ENCODE measurements at regions not wholly inside any gene's neighbourhood (a gene's known extent, or its start where the extent isn't known, plus 50 kb on each side); places are given as distances from the start of the nearest gene placed in this dataset.

DNA sequence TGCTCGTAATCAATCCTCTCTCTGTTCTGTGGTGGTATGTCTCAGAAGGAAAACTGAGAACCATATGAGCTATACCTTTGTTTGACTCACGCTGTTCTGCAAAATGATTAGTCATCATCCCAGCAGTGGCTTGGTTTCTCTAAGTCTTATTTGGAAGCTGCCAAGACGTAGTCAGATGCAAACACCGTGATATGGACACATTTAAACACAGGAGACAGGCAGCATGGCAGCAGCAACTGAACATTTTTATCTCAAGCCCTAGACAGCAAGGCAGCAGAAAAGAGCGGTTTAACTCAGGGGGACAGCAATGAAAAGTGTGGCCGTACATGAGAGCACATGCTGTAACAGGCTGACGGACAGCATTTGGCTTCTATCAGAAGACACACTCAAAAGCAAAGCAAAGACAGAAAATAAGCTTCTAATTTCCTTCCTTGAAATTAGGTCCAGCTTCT is 1295.1 kb downstream of the EPHA7 start:
- TF ChIP-seq, protein P1, sequence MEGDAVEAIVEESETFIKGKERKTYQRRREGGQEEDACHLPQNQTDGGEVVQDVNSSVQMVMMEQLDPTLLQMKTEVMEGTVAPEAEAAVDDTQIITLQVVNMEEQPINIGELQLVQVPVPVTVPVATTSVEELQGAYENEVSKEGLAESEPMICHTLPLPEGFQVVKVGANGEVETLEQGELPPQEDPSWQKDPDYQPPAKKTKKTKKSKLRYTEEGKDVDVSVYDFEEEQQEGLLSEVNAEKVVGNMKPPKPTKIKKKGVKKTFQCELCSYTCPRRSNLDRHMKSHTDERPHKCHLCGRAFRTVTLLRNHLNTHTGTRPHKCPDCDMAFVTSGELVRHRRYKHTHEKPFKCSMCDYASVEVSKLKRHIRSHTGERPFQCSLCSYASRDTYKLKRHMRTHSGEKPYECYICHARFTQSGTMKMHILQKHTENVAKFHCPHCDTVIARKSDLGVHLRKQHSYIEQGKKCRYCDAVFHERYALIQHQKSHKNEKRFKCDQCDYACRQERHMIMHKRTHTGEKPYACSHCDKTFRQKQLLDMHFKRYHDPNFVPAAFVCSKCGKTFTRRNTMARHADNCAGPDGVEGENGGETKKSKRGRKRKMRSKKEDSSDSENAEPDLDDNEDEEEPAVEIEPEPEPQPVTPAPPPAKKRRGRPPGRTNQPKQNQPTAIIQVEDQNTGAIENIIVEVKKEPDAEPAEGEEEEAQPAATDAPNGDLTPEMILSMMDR (IDR thresholded peaks at IDR 0.05) = no peak
- no peak for TF ChIP-seq POLR2A (IDR thresholded peaks at IDR 0.05)

Data from body of pancreas (tissue), 4 donors.